ENCODE measurements at regions not wholly inside any gene's neighbourhood (a gene's known extent, or its start where the extent isn't known, plus 50 kb on each side); places are given as distances from the start of the nearest gene placed in this dataset.

DNA sequence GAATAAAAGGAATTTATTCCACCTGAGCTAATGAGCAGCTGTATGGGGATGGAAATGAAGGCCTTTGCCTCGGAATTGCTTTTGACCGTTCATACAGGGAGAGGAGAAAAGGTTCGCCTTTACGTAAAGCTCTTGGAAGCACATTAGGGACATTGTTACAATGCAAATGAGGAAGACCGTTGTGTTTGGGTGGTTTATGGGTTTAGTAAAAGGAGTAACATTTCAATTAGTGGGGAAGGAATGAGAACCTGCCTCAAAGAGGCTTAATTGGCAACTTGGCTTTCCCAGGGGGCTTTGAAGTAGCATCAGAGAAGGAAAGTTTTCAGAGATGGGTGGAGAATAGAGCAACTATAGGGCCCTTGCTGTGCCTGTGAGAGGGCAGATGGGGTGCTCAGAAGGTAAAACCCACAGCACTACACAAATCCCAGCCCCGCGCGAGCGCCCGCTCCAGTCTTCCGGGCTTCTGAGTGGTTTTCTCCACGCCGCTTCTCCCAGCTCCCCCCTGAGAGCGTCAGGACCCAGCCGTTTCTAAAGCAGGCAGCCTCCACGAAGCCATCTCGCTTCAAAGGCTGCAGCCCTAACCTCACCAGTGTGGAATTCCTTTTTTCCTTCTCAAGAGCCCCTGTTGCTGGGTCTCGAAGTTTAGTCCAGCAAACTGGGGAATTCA, 192.0 kb upstream of the HES1 start:
- TF ChIP-seq, protein P1, sequence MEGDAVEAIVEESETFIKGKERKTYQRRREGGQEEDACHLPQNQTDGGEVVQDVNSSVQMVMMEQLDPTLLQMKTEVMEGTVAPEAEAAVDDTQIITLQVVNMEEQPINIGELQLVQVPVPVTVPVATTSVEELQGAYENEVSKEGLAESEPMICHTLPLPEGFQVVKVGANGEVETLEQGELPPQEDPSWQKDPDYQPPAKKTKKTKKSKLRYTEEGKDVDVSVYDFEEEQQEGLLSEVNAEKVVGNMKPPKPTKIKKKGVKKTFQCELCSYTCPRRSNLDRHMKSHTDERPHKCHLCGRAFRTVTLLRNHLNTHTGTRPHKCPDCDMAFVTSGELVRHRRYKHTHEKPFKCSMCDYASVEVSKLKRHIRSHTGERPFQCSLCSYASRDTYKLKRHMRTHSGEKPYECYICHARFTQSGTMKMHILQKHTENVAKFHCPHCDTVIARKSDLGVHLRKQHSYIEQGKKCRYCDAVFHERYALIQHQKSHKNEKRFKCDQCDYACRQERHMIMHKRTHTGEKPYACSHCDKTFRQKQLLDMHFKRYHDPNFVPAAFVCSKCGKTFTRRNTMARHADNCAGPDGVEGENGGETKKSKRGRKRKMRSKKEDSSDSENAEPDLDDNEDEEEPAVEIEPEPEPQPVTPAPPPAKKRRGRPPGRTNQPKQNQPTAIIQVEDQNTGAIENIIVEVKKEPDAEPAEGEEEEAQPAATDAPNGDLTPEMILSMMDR (conservative IDR thresholded peaks at IDR 0.05; ENCODE audit: low read length): no peak
- TF ChIP-seq EZH2phosphoT487 (IDR thresholded peaks at IDR 0.05; ENCODE audit: borderline replicate concordance): no peak
